Caco-2 (cell line): ENCODE measurements at regions not wholly inside any gene's neighbourhood (a gene's known extent, or its start where the extent isn't known, plus 50 kb on each side); places are given as distances from the start of the nearest gene placed in this dataset.

Experiments used
- BruUV-seq: library from RNA; stranded (reverse); fragments of 400-500 nt; replicated peaks from 2 replicates; lab custom pipeline; 2021; lab: Mats Ljungman, UMichigan
- CTCF ChIA-PET: fragments of 300-600 bp; sonication (Branson Sonifier 250); formaldehyde crosslinking; loops from one replicate; lab custom pipeline; 2022; ENCODE audit warnings: antibody characterized with exemption; lab: Charles Lee
- POLR2A ChIA-PET: fragments of 300-600 bp; sonication (Branson Sonifier 250); formaldehyde crosslinking; loops from one replicate; lab custom pipeline; 2022; ENCODE audit warnings: antibody characterized with exemption; lab: Charles Lee
- DNase-seq, 2 experiments: peaks; one replicate each; pipeline versions ENCODE4 v3.0.0 to v3.0.0-alpha.2; 2020 to 2022
- H3K27me3 ChIP-seq: replicated peaks from 2 replicates; pipeline ENCODE4 v1.6.0; 2011; ENCODE audit warnings: low read length; ENCODE audit not compliant: control insufficient read depth, insufficient read depth
- H3K36me3 ChIP-seq: 2 replicates; pipeline ENCODE4 v1.5.1; 2011; ENCODE audit warnings: low read length; ENCODE audit not compliant: control insufficient read depth, insufficient read depth
- H3K4me1 ChIP-seq: fragments of 250-450 bp; sonication (Bioruptor Pico); 2 replicates; pipeline ENCODE4 v1.5.1; 2020; ENCODE audit warnings: mild to moderate bottlenecking
- H3K4me3 ChIP-seq: 2 replicates; pipeline ENCODE4 v1.5.1; 2011; ENCODE audit warnings: low read depth, mild to moderate bottlenecking, control low read depth, low read length
- H3K9me3 ChIP-seq: fragments of 250-450 bp; sonication (Bioruptor Pico); 2 replicates; pipeline ENCODE4 v1.5.1; 2020; ENCODE audit warnings: mild to moderate bottlenecking, moderate library complexity
- H3K27ac Mint-ChIP-seq: one replicate; pipeline ENCODE4 v1.8.0; 2022; ENCODE audit warnings: mixed read lengths; ENCODE audit not compliant: unreplicated experiment
- H3K27me3 Mint-ChIP-seq: one replicate; pipeline ENCODE4 v1.8.0; 2022; ENCODE audit warnings: mixed read lengths; ENCODE audit not compliant: insufficient read depth, unreplicated experiment
- H3K36me3 Mint-ChIP-seq: one replicate; pipeline ENCODE4 v1.8.0; 2022; ENCODE audit warnings: mild to moderate bottlenecking, mixed read lengths; ENCODE audit not compliant: insufficient read depth, unreplicated experiment
- H3K4me1 Mint-ChIP-seq: one replicate; pipeline ENCODE4 v1.8.0; 2022; ENCODE audit warnings: low read depth, mixed read lengths; ENCODE audit not compliant: unreplicated experiment
- H3K4me3 Mint-ChIP-seq: one replicate; pipeline ENCODE4 v1.8.0; 2022; ENCODE audit warnings: mild to moderate bottlenecking, moderate library complexity, mixed read lengths; ENCODE audit not compliant: unreplicated experiment
- H3K9me3 Mint-ChIP-seq: one replicate; pipeline ENCODE4 v1.8.0; 2022; ENCODE audit warnings: mixed read lengths; ENCODE audit not compliant: unreplicated experiment
- CTCF ChIP-seq, 2 experiments: fragments of 200-600 bp in 1 of 2; IDR thresholded peaks; 1 replicate in 1 of 2; 2 replicates in 1 of 2; pipeline versions ENCODE4 v1.5.1 to v1.8.0; 2011 to 2022; ENCODE audit warnings: antibody characterized with exemption in 1 of 2, control low read depth in 1 of 2, inconsistent platforms in 1 of 2, low read depth in 1 of 2, low read length in 1 of 2, mild to moderate bottlenecking in 1 of 2, moderate library complexity in 1 of 2; ENCODE audit not compliant: insufficient read depth in 1 of 2, severe bottlenecking in 1 of 2, unreplicated experiment in 1 of 2
- intact Hi-C: fragments of 100-400 bp; cut with micrococcal nuclease; formaldehyde crosslinking; loops from one replicate; pipeline ENCODE4 v1.10.0; 2022; ENCODE audit not compliant: unreplicated experiment

DNA sequence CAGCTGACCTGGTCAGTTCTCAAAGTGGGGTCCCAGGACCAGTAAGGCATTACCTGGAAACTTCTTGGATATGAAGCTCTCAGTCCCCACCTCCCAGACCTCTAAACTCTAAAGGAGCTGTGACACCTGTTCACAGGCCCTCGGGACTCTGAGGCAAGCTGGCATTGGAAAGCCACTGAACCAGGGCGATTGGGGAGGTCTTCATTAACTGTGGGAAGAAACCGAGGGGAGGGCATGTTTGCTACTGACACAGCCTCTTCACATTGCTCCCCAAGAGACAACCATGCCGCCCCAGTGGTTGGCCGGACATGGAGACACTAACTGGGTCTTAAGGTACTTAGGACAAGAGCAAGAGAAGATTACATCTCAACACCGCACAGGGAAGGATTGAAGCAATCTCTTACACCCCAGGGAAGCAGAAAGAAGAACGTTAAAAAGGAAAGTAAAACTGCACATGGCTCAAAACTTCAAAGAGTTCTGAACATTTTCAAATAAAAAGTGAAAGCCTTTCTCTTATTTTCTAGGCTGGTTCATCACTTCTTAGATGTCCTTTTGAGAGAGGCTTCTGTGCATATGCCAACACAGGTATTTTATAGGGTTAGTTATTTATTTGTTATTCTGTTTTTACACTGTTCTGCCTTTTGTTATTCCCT is 210.0 kb upstream of the CST7 start:
- DNase-seq: no peak
- no peak for TF ChIP-seq CTCF (IDR thresholded peaks at IDR 0.05; ENCODE audit: insufficient read depth in 1 of 2, low read depth in 1 of 2, low read length in 1 of 2, severe bottlenecking in 1 of 2, unreplicated experiment in 1 of 2)
- no peak overlapping the region for H3K27ac Mint-ChIP-seq
- no TSS peak for BruUV-seq
- ChIA-PET CTCF (no interaction called here), POLR2A (no interaction called here)
- no peaks in the 10 kb centered on the region for H3K4me1 Mint-ChIP-seq
- H3K4me3 Mint-ChIP-seq: no peak overlapping the region
- intact Hi-C loops: no loop called here
- no peaks in the 10 kb centered on the region for H3K27me3 ChIP-seq
- no peaks in the 10 kb centered on the region for H3K9me3 ChIP-seq
- H3K36me3 ChIP-seq: no peaks in the 10 kb centered on the region
- H3K4me3 ChIP-seq: no peak overlapping the region
- peaks cover 2% of the 10 kb centered on the region for H3K27me3 Mint-ChIP-seq
- no peaks in the 10 kb centered on the region for H3K9me3 Mint-ChIP-seq
- no peaks in the 10 kb centered on the region for H3K36me3 Mint-ChIP-seq
- no peaks in the 10 kb centered on the region for H3K4me1 ChIP-seq

DNA sequence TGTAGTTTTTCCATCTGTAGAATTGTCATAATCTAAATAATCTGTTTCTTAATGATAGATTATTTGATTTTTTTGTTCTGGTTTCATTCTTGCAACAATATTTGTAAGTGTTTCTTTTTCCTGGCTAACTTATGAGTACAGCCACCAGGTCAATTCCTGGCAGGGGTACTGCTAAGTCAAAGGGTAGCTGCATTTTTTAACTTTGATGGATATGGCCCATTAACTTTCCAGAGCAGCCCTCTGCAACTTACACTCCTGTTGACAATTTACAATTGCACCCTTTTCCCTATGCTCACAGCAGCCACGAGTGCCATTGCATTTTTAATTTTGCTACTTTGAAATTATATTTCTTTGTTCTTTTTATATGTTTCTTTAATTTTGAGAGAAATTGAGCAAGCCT is 209.3 kb upstream of the CST7 start:
- no peak for TF ChIP-seq CTCF (IDR thresholded peaks at IDR 0.05; ENCODE audit: insufficient read depth in 1 of 2, low read depth in 1 of 2, low read length in 1 of 2, severe bottlenecking in 1 of 2, unreplicated experiment in 1 of 2)
- Histone ChIP-seq H3K36me3 (no peaks in the 10 kb centered on the region), H3K4me3 (no peak overlapping the region)

GRCh38 chr20:24741493-24742072 is 207.5 kb upstream of the CST7 start:
- ChIA-PET CTCF (interaction anchor here (0.5 kb wide), 1 partner anchor 254 kb away, joined by 3 read pairs; no protein-coding TSS in a partner anchor), POLR2A (no interaction called here)
- H3K27me3 ChIP-seq: no peaks in the 10 kb centered on the region
- H3K9me3 ChIP-seq: no peaks in the 10 kb centered on the region
- no peak overlapping the region for H3K4me3 Mint-ChIP-seq
- H3K9me3 Mint-ChIP-seq: no peaks in the 10 kb centered on the region
- no peak overlapping the region for H3K4me3 ChIP-seq
- no peak overlapping the region for H3K27ac Mint-ChIP-seq
- no peaks in the 10 kb centered on the region for H3K36me3 Mint-ChIP-seq
- peaks cover 2% of the 10 kb centered on the region for H3K27me3 Mint-ChIP-seq
- no peaks in the 10 kb centered on the region for H3K36me3 ChIP-seq
- no TSS peak for BruUV-seq
- intact Hi-C loops: no loop called here
- no peaks in the 10 kb centered on the region for H3K4me1 Mint-ChIP-seq
- no peak for DNase-seq
- no peak for TF ChIP-seq CTCF (IDR thresholded peaks at IDR 0.05; ENCODE audit: insufficient read depth in 1 of 2, low read depth in 1 of 2, low read length in 1 of 2, severe bottlenecking in 1 of 2, unreplicated experiment in 1 of 2)
- no peaks in the 10 kb centered on the region for H3K4me1 ChIP-seq

More for the DNA sequence above, 209.3 kb upstream of the CST7 start:
- POLR2A ChIA-PET: no interaction called here
- Mint-ChIP-seq H3K4me3 (no peak overlapping the region), H3K4me1 (no peaks in the 10 kb centered on the region), H3K27ac (no peak overlapping the region), H3K27me3 (peaks cover 2% of the 10 kb centered on the region), H3K9me3 (no peaks in the 10 kb centered on the region), H3K36me3 (no peaks in the 10 kb centered on the region)
- Histone ChIP-seq H3K4me1 (no peaks in the 10 kb centered on the region), H3K9me3 (no peaks in the 10 kb centered on the region), H3K27me3 (no peaks in the 10 kb centered on the region)
- BruUV-seq: no TSS peak
- CTCF ChIA-PET: no interaction called here
- no peak for DNase-seq
- intact Hi-C loops: no loop called here
